HG03469 (cell line): ENCODE measurements at regions not wholly inside any gene's neighbourhood (a gene's known extent, or its start where the extent isn't known, plus 50 kb on each side); places are given as distances from the start of the nearest gene placed in this dataset.
"Not testable (repeated sequence)": the region's sequence is repeated elsewhere in the genome, so short reads cannot be mapped to it uniquely, and the experiment has no call there.

Source experiments
- ATAC-seq: cut with Tn5 transposase; IDR thresholded peaks from one replicate; pipeline ENCODE4 v1.9.1; 2021; ENCODE audit warnings: mild to moderate bottlenecking, moderate library complexity, moderate number of reproducible peaks; ENCODE audit not compliant: unreplicated experiment

DNA sequence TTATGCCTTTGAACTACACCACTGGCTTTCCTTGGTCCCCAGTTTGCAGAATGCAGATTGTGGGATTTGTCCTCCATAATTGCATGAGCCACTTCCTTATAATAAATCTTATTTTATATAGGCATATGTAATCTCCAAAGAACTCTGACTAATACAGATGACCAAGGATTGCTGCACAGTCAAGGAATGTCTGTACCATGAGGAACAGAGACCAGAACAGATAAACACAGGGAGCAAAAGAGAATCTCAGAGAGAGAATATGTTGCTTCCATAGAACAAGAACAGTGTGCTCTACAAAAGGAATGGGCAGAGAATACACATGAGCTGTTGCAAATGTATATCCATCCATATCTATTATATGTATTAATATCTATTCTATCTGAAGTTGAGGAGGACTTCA is 111.1 kb downstream of the ADRA2C start:
- ATAC-seq = no peak

- ATAC-seq = no peak
Measured at GRCh38 chr4:3877868-3878267, 111.7 kb downstream of the ADRA2C start.

GRCh38 chr4:3878678-3879077 is 112.5 kb downstream of the ADRA2C start:
- ATAC-seq = no peak

DNA sequence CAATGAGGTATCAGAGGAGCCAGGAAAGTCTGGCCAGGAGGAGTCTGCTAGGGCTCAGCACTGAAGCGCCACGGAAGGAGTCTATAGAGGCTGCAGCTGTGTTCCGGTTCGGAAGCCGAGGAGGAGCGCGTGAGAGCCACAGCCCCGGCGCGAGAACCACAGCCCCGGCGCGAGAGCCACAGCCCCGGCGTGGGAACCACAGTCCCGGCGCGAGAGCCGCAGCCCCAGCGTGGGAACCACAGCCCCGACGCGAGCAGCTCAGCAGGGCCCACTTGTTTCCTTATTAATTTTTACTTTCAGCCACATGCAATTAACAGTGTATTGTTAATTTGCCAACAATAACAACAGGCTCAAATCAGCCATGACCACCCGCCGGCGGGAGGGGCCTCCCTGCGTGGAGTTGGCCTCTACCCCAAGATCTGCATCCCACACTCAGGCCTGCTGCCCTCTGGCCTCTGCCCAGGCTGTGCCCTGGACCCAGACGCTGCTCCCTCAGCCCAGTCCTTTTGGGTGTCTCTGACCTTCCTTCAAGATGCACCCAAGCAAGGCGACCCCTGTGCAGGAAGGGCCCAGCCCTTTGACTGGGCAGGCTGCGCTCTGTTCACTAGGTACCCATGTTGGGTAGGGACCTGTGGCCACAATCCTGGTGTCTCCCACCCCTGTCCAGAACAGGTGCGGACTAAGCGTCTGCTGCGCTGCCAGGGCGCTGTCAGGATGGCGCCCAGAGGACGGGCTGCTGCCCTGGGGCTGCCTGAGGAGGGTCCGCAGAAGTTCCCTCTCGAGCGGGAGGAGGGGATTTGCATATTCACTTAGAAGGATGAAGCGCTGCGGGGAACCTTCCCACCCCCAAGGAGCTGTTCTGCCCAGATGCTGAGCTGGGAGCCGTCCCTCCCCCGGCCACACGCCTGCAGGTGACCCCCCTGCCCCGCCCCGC is 113.8 kb downstream of the ADRA2C start:
- no peak for ATAC-seq

DNA sequence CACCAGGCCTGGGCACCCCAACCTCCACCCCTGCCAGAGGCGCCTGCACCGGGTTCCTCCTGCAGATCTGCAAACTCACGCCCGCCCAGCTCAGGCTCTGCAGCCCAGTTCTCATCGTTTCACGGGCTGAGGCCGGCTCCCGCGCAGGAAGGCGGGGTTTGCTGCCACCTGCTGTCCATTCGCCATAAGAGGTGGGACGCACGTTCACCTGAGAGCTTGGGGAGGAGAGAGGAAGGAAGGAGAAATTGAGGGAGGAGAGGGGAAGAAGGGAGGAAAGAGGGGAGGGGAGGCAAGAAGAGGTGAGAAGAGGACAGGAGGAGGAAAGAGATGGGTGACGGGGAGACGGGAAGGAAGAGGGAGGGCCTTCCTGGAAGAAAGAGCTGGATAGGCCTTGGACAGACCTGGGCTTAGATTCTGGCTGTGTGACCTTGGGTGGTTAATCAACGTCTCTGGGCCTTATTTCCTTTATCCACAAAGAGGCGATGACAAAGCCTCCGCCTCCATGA is 114.5 kb downstream of the ADRA2C start:
- ATAC-seq = no peak

- not testable (repeated sequence) for ATAC-seq
Measured at GRCh38 chr4:3882316-3882885, 116.2 kb downstream of the ADRA2C start.

- not testable (repeated sequence) for ATAC-seq
Measured at GRCh38 chr4:3884261-3884660, 118.1 kb downstream of the ADRA2C start.

DNA sequence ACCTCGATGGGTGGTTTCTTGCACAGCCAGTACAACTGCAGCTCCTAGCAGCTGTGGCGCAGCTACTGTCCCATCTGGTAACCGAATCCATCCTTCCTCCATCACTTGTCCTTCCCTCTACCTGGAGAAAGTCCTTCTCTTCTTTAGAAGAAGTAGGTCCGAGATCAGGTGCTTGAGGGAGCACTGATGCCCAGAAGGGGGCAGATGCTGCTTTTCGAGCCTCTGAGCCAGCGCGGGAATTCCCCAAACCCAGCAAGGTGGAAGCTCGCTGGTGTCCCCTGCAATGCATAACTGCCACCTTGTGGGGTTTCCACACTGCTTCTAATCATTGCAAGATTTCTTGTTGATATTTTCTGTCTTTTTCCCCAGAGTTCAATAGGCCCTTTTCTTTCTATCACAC is 127.4 kb downstream of the ADRA2C start:
- ATAC-seq = not testable (repeated sequence)

DNA sequence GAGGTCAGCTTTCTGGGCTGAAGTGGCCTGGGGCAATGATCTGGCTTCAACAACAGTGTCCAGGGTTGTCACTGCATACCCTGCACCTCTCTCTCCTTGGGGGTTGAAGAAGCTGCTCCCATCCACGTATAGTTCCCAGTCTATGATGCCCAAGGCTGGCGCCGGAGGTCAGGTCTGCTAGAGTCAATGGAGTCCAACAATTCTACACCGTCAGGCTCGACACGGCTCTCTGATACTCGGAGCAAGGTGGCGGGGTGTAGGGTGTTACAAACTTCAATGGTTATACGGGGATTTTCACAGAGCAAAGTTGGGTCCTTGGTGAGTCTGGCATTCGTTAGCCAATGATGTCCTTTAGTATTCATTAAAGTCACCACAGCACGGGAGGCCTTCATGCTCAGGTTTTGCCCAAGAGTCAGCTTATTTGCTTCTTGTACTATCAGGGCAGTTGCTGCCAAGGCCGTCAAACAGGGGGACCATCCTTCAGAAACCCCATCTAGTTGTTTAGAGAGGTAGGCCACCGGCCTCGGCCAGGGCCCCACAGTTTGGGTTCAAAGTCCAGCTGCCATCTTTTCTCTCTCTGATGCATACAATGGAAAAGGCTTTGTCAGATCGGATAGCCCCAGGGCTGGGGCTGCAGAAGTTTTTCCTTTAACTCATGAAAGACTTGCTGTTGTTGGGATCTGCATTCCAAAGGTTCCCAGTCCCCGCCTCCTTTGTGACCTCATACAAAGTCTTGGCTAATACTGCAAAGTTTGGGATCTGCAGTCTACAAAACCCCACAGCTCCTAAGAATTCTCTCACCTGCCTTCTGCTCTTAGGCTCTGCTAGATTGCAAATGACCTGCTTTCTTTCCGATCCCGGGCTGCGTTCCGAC is 128.1 kb downstream of the ADRA2C start:
- not testable (repeated sequence) for ATAC-seq

GRCh38 chr4:3896441-3896840 is 130.3 kb downstream of the ADRA2C start:
- no peak for ATAC-seq

- not testable (repeated sequence) for ATAC-seq
Measured at GRCh38 chr4:3896871-3897578, 130.8 kb downstream of the ADRA2C start.

GRCh38 chr4:3898098-3898497 is 131.9 kb downstream of the ADRA2C start:
- no peak for ATAC-seq

DNA sequence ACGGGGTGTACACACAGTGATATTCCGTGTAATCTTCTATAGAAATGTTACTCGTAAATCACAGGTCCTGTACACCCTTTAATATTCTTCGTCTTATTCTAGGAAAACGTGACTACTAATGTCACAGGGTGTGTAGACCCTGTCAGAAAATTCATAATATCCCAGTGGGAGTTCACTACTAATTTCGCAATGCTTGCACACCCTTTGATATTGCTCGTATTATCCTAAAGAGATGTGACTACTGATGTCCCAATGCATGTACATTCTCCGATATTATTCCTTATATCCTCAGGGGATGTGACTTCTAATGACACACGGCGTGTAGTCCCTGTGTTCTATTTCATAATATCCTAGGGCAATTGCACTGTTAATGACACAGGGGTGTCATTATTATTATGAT is 132.7 kb downstream of the ADRA2C start:
- not testable (repeated sequence) for ATAC-seq

DNA sequence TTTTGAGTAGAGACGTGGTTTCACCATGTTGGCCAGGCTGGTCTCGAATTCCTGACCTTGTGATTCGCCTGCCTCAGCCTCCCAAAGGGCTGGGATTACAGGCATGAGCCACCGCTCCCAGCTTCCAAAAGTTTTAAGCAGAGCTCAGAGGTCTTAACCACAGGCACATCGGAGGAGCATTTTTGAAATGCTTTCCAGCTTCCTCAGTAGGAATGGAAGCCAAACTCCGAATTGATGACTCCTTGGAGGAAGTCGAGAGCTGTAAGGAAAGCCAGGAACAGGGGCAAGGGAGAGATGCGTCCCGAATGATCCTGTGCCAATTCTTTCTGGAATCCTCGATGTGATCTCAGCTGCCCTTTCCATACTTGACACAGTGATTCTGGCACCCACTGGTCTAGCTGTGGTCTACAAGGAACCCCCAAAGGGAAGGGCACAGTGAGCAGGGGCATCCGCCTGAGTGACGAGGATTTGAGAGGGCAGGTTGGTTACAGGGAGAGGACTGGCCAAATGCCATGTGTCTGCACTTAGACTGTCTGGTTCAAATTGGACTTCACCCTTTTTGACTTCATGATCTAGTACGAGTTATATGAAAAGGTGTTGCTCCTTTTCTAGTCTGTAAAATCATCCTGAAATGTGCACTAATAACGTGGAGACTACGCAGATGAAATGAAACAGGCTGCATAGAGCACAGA is 138.2 kb downstream of the ADRA2C start:
- not testable (repeated sequence) for ATAC-seq

- ATAC-seq = not testable (repeated sequence)
Measured at GRCh38 chr4:3909616-3910015, 143.4 kb downstream of the ADRA2C start.

DNA sequence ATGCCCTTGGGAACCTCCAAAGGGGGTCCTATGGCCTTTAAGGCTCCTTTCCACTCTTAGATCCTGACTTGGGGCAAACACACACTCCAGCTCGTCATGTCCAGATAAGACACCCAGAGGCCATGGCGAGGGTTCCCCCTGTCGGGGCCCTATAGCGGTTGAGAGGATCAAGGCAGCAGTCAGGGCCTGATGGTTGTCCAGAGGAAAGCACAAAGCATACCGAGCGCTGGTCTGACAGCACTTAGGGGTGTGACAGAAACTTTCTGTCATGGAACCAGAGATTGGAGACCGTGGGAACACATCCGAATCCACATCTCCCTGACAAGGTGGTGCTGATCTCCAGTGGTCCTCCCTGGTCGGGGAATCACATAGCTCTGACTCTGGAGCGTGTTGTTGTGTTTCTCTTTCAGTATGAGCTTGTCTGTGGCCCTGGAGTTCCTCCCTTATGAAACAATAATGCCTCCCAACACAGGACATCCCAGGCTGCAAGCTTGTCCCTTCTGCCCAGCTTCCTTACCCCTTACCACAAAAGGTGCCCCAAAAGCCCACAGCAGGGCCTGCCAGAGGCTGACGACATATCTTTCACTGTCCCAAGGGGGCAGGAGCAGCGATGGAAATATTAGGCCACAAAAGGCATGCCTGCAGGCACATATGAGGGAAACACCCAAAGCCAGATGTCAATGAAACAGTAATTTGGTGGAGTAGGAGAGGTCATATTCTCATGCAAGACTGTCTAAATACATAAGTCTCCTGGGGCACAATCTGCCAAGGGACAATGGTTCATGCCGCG is 144.2 kb downstream of the ADRA2C start:
- ATAC-seq = not testable (repeated sequence)

GRCh38 chr4:3911252-3911856 is 145.2 kb downstream of the ADRA2C start:
- no peak for ATAC-seq

GRCh38 chr4:3914511-3914910 is 148.3 kb downstream of the ADRA2C start:
- not testable (repeated sequence) for ATAC-seq

- ATAC-seq = not testable (repeated sequence)
Measured at GRCh38 chr4:3919509-3919908, 153.3 kb downstream of the ADRA2C start.
